H1 (cell line): ENCODE measurements at regions not wholly inside any gene's neighbourhood (a gene's known extent, or its start where the extent isn't known, plus 50 kb on each side); places are given as distances from the start of the nearest gene placed in this dataset.

Experiments
- CTCF ChIA-PET: fragments of 300-600 bp; sonication (Branson Sonifier 250); formaldehyde crosslinking; loops from one replicate; lab custom pipeline; 2021; ENCODE audit not compliant: partially characterized antibody; lab: Charles Lee
- POLR2A ChIA-PET: fragments of 300-600 bp; sonication (Branson Sonifier 250); formaldehyde crosslinking; loops from one replicate; lab custom pipeline; 2021; ENCODE audit warnings: inconsistent platforms; ENCODE audit not compliant: partially characterized antibody; lab: Charles Lee
- DNase-seq, 2 experiments: peaks; one replicate each; pipeline versions ENCODE4 v3.0.0 to v3.0.0-alpha.2; 2010 to 2022; ENCODE audit warnings: low spot score in 2 of 2, low read depth in 1 of 2, mixed read lengths in 1 of 2
- FAIRE-seq: peaks from 2 replicates; lab custom pipeline; 2011; peaks lifted over from hg19 to GRCh38; lab: Jason Lieb, UNC
- H2AFZ ChIP-seq: 2 replicates; pipeline ENCODE4 v1.8.1; 2012; ENCODE audit warnings: low read length, inconsistent platforms
- H2AK5ac ChIP-seq: 2 replicates; pipeline ENCODE4 v1.6.1; 2013; ENCODE audit warnings: low read depth, low read length
- H2BK120ac ChIP-seq: replicated peaks from 2 replicates; pipeline ENCODE3; 2013; ENCODE audit warnings: low read depth, low read length, inconsistent platforms
- H2BK12ac ChIP-seq: 2 replicates; pipeline ENCODE4 v1.6.1; 2013; ENCODE audit warnings: low read depth, low read length
- H2BK15ac ChIP-seq: 2 replicates; pipeline ENCODE4 v1.6.1; 2013; ENCODE audit warnings: low read length
- H2BK20ac ChIP-seq: 2 replicates; pipeline ENCODE4 v1.6.1; 2013; ENCODE audit warnings: low read length
- H2BK5ac ChIP-seq: 2 replicates; pipeline ENCODE4 v1.6.1; 2013; ENCODE audit warnings: low read depth, low read length
- H3K14ac ChIP-seq: 2 replicates; pipeline ENCODE4 v1.6.1; 2013; ENCODE audit warnings: inconsistent platforms; ENCODE audit not compliant: insufficient read length
- H3K18ac ChIP-seq: 2 replicates; pipeline ENCODE4 v1.6.1; 2013; ENCODE audit warnings: low read length; ENCODE audit errors: extremely low read depth
- H3K23ac ChIP-seq: 2 replicates; pipeline ENCODE4 v1.6.1; 2013; ENCODE audit warnings: inconsistent platforms; ENCODE audit not compliant: insufficient read length
- H3K23me2 ChIP-seq: 2 replicates; pipeline ENCODE4 v1.6.1; 2013; ENCODE audit warnings: low read depth, low read length
- H3K27ac ChIP-seq: 2 replicates; pipeline ENCODE4 v1.6.1; 2011; ENCODE audit warnings: low read depth, low read length, inconsistent platforms
- H3K27me3 ChIP-seq, 4 experiments: replicated peaks in 1 of 4; 1 replicate in 1 of 4; 2 replicates in 3 of 4; pipeline versions ENCODE4 v1.6.1 to v1.8.1; 2011 to 2013; ENCODE audit warnings: low read length in 3 of 4, mild to moderate bottlenecking in 3 of 4, inconsistent platforms in 2 of 4, mixed read lengths in 2 of 4, moderate library complexity in 1 of 4; ENCODE audit not compliant: control insufficient read depth in 3 of 4, insufficient read depth in 3 of 4; ENCODE audit errors: extremely low read depth in 1 of 4
- H3K36me3 ChIP-seq, 4 experiments: 2 replicates each; pipeline versions ENCODE4 v1.6.1 to v1.8.1; 2011 to 2013; ENCODE audit warnings: mild to moderate bottlenecking in 4 of 4, low read length in 3 of 4, moderate library complexity in 2 of 4, control low read depth in 1 of 4, inconsistent platforms in 1 of 4; ENCODE audit not compliant: insufficient read depth in 4 of 4, control insufficient read depth in 2 of 4
- H3K4ac ChIP-seq: replicated peaks from 2 replicates; pipeline ENCODE3; 2013; ENCODE audit warnings: low read length, low read depth, mixed read lengths, inconsistent platforms; ENCODE audit not compliant: insufficient read length
- H3K4me1 ChIP-seq, 4 experiments: replicated peaks in 1 of 4; 1 replicate in 1 of 4; 2 replicates in 3 of 4; pipeline versions ENCODE4 v1.6.1 to v1.8.1; 2011 to 2013; ENCODE audit warnings: low read length in 3 of 4, inconsistent platforms in 2 of 4, mixed read lengths in 1 of 4; ENCODE audit not compliant: insufficient read depth in 4 of 4, control insufficient read depth in 3 of 4
- H3K4me2 ChIP-seq, 2 experiments: 2 replicates each; pipeline versions ENCODE4 v1.6.1 to v1.8.1; 2011 to 2013; ENCODE audit warnings: low read depth in 2 of 2, low read length in 2 of 2, control low read depth in 1 of 2, inconsistent platforms in 1 of 2, mild to moderate bottlenecking in 1 of 2; ENCODE audit not compliant: insufficient read depth in 1 of 2
- H3K4me3 ChIP-seq, 4 experiments: fragments of 200-600, 300-600 bp in 1 of 4; sonication (generic), shearing (Covaris generic), sonication (Bioruptor Twin) in 1 of 4; 2 replicates each; pipeline versions ENCODE4 v1.5.1 to v1.8.1; 2011 to 2016; ENCODE audit warnings: low read length in 4 of 4, low read depth in 3 of 4, control low read depth in 2 of 4, inconsistent platforms in 2 of 4, mild to moderate bottlenecking in 2 of 4, mixed read lengths in 1 of 4, moderate library complexity in 1 of 4; ENCODE audit not compliant: insufficient read depth in 2 of 4; ENCODE audit errors: extremely low read depth in 1 of 4
- H3K56ac ChIP-seq: replicated peaks from 2 replicates; pipeline ENCODE3; 2013; ENCODE audit warnings: low read depth, mild to moderate bottlenecking, mixed read lengths, low read length, inconsistent platforms; ENCODE audit not compliant: insufficient read length
- H3K79me1 ChIP-seq: 2 replicates; pipeline ENCODE4 v1.6.1; 2013; ENCODE audit warnings: low read depth, low read length, control low read depth
- H3K79me2 ChIP-seq, 2 experiments: 2 replicates each; pipeline versions ENCODE4 v1.6.1 to v1.8.1; 2012 to 2013; ENCODE audit warnings: low read length in 2 of 2, mild to moderate bottlenecking in 2 of 2, inconsistent platforms in 1 of 2; ENCODE audit not compliant: insufficient read depth in 2 of 2, control insufficient read depth in 1 of 2
- H3K9ac ChIP-seq, 4 experiments: replicated peaks in 1 of 4; 1 replicate in 1 of 4; 2 replicates in 3 of 4; pipeline versions ENCODE4 v1.6.1 to v1.8.1; 2011 to 2013; ENCODE audit warnings: low read depth in 3 of 4, low read length in 3 of 4, control low read depth in 2 of 4, mild to moderate bottlenecking in 2 of 4, moderate library complexity in 2 of 4, inconsistent platforms in 1 of 4; ENCODE audit errors: extremely low read depth in 1 of 4
- H3K9me3 ChIP-seq, 2 experiments: 2 replicates each; pipeline versions ENCODE4 v1.6.1 to v1.8.1; 2012 to 2013; ENCODE audit warnings: mild to moderate bottlenecking in 2 of 2, moderate library complexity in 2 of 2, control low read depth in 1 of 2, inconsistent platforms in 1 of 2, low read depth in 1 of 2, low read length in 1 of 2, mixed read lengths in 1 of 2; ENCODE audit not compliant: insufficient read depth in 2 of 2
- H4K20me1 ChIP-seq, 2 experiments: replicated peaks in 1 of 2; 2 replicates each; pipeline versions ENCODE3 to v1.8.1; 2011 to 2013; ENCODE audit warnings: inconsistent platforms in 2 of 2, low read length in 2 of 2, mild to moderate bottlenecking in 1 of 2; ENCODE audit not compliant: insufficient read depth in 2 of 2, control insufficient read depth in 1 of 2
- H4K5ac ChIP-seq: 2 replicates; pipeline ENCODE4 v1.6.1; 2013; ENCODE audit warnings: low read length, low read depth, mixed read lengths, inconsistent platforms; ENCODE audit not compliant: insufficient read length
- H4K8ac ChIP-seq: 2 replicates; pipeline ENCODE4 v1.8.0; 2013; ENCODE audit warnings: mild to moderate bottlenecking, moderate library complexity, low read length, inconsistent platforms; ENCODE audit not compliant: insufficient read depth; ENCODE audit errors: extremely low read depth
- H4K91ac ChIP-seq: replicated peaks from 2 replicates; pipeline ENCODE3; 2013; ENCODE audit warnings: low read length, mixed read lengths, inconsistent platforms; ENCODE audit not compliant: insufficient read length
- ASH2L ChIP-seq: fragments of 200-600, 300-600 bp; sonication (generic); IDR thresholded peaks from one replicate; pipeline ENCODE4 v1.7.1; 2017; ENCODE audit warnings: low read length
- BCL11A ChIP-seq, 2 experiments: IDR thresholded peaks; one replicate each; pipeline ENCODE4 v1.6.1; 2011; ENCODE audit warnings: low read depth in 2 of 2, low read length in 2 of 2, mild to moderate bottlenecking in 2 of 2
- HDAC6 ChIP-seq: IDR thresholded peaks from one replicate; pipeline ENCODE4 v1.7.1; 2012; ENCODE audit warnings: low read depth, mild to moderate bottlenecking, inconsistent platforms, low read length, moderate library complexity
- JUND ChIP-seq: IDR thresholded peaks from 2 replicates; pipeline ENCODE4 v1.6.1; 2011; ENCODE audit warnings: mild to moderate bottlenecking, improper control_type of control experiment, low read length
- NRF1 ChIP-seq: IDR thresholded peaks from 2 replicates; pipeline ENCODE4 v1.6.1; 2011; ENCODE audit warnings: mild to moderate bottlenecking, low read depth, low read length, improper control_type of control experiment
- SUZ12 ChIP-seq: fragments of 200-600 bp; sonication (generic); IDR thresholded peaks from 2 replicates; pipeline ENCODE4 v1.6.1; 2012; ENCODE audit warnings: mild to moderate bottlenecking, inconsistent platforms, low read length, moderate library complexity, mixed read lengths
- TAF1 ChIP-seq: IDR thresholded peaks from 2 replicates; pipeline ENCODE4 v1.6.1; 2011; ENCODE audit warnings: mild to moderate bottlenecking, low read depth, low read length
- TAF7 ChIP-seq: optimal IDR thresholded peaks from 2 replicates; pipeline ENCODE3; 2011; ENCODE audit warnings: low read depth, mild to moderate bottlenecking, inconsistent platforms, low read length, moderate library complexity, borderline replicate concordance
- WGBS, 2 experiments: shearing (Covaris generic) in 1 of 2; methylation state at CpG; one replicate each; pipeline versions ENCODE4 v1.1.6 to v1.1.7; 2013 to 2015; ENCODE audit warnings: low lambda C conversion rate in 2 of 2, mixed read lengths in 2 of 2, inconsistent platforms in 1 of 2, low coverage in 1 of 2, missing lambda C conversion rate in 1 of 2; ENCODE audit not compliant: insufficient replicate concordance in 2 of 2, insufficient coverage in 1 of 2, insufficient read length in 1 of 2; ENCODE audit errors: extremely low coverage in 1 of 2, missing lambda C conversion rate in 1 of 2; 5-methylcytosine and 5-hydroxymethylcytosine counted together
- TF ChIP-seq, protein P1 (sequence below): IDR thresholded peaks from 2 replicates; pipeline ENCODE4 v1.6.1; 2011; ENCODE audit warnings: low read depth, mild to moderate bottlenecking, low read length; ENCODE audit not compliant: insufficient read depth
- TF ChIP-seq, protein P2 (sequence below), 3 experiments: IDR thresholded peaks; 1 replicate in 2 of 3; 2 replicates in 1 of 3; pipeline versions ENCODE4 v1.5.1 to v1.6.1; 2011; ENCODE audit warnings: low read length in 3 of 3, mild to moderate bottlenecking in 3 of 3, inconsistent platforms in 2 of 3, low read depth in 1 of 3, moderate library complexity in 1 of 3; ENCODE audit not compliant: insufficient read depth in 1 of 3; ENCODE audit errors: control extremely low read depth in 1 of 3

DNA sequence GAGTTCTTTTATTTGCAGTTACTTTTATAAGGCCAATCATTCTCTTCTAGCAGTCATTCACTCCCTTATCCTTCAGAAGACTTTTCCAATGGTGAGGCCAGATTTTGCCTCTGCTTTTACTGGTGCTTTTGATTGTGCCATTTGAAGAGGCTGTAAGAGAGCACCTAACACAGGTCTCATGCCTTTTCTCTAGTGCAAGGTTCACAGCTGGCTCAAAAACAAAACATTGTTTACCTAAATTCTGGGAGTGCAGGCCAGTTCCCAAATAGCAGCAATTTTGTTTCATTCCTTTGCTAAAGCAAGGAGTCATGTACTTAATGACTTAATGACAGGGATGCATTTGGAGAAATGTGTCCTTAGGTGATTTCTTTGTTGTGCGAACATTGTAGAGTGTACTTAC, 192.0 kb downstream of the SYT10 start:
- Histone ChIP-seq H2BK20ac (no peak overlapping the region), H3K9ac (no peak overlapping the region), H3K23me2 (no peaks in the 10 kb centered on the region), H3K14ac (no peak overlapping the region), H4K5ac (no peak overlapping the region), H3K79me2 (no peaks in the 10 kb centered on the region), H3K18ac (no peak overlapping the region), H3K4me3 (no peak overlapping the region), H2AK5ac (no peak overlapping the region), H3K23ac (no peak overlapping the region), H2BK120ac (no peak overlapping the region), H3K27ac (no peak overlapping the region), H2BK12ac (no peak overlapping the region), H3K79me1 (no peaks in the 10 kb centered on the region), H3K9me3 (no peaks in the 10 kb centered on the region), H4K91ac (no peak overlapping the region), H4K8ac (no peak overlapping the region), H3K4me2 (no peak overlapping the region), H2BK15ac (no peak overlapping the region), H4K20me1 (no peaks in the 10 kb centered on the region), H3K4ac (no peak overlapping the region), H3K56ac (no peak overlapping the region), H3K36me3 (no peaks in the 10 kb centered on the region), H2BK5ac (no peak overlapping the region), H2AFZ (no peak overlapping the region), H3K27me3 (no peaks in the 10 kb centered on the region), H3K4me1 (no peaks in the 10 kb centered on the region)
- DNase-seq = no peak
- 88% methylated on average over 1 of the region's 1 CpG; no CpG with 5 or more reads in 1 of the 2 experiments for WGBS, 2 experiments
- ChIA-PET POLR2A (no interaction called here), CTCF (interaction anchor here (0.9 to 1.3 kb wide), 3 partner anchors 232 to 492 kb away, joined by 3 to 7 read pairs (median 4); partner anchors contain the start of gene YARS2)
- TF ChIP-seq TAF7 (no peak), HDAC6 (no peak), BCL11A (IDR thresholded peaks at IDR 0.05; ENCODE audit: low read depth in 2 of 2, low read length in 2 of 2) (no peak), ASH2L (no peak), NRF1 (no peak), SUZ12 (no peak), TAF1 (no peak), JUND (no peak)
- TF ChIP-seq, protein P1, sequence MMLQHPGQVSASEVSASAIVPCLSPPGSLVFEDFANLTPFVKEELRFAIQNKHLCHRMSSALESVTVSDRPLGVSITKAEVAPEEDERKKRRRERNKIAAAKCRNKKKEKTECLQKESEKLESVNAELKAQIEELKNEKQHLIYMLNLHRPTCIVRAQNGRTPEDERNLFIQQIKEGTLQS = no peak
- TF ChIP-seq, protein P2, sequence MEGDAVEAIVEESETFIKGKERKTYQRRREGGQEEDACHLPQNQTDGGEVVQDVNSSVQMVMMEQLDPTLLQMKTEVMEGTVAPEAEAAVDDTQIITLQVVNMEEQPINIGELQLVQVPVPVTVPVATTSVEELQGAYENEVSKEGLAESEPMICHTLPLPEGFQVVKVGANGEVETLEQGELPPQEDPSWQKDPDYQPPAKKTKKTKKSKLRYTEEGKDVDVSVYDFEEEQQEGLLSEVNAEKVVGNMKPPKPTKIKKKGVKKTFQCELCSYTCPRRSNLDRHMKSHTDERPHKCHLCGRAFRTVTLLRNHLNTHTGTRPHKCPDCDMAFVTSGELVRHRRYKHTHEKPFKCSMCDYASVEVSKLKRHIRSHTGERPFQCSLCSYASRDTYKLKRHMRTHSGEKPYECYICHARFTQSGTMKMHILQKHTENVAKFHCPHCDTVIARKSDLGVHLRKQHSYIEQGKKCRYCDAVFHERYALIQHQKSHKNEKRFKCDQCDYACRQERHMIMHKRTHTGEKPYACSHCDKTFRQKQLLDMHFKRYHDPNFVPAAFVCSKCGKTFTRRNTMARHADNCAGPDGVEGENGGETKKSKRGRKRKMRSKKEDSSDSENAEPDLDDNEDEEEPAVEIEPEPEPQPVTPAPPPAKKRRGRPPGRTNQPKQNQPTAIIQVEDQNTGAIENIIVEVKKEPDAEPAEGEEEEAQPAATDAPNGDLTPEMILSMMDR (IDR thresholded peaks at IDR 0.05; ENCODE audit: control extremely low read depth in 1 of 3, insufficient read depth in 1 of 3, low read depth in 1 of 3, low read length in 3 of 3) = no peak
- FAIRE-seq = no peak
